SU-DHL-6 (cell line): ENCODE measurements at regions not wholly inside any gene's neighbourhood (a gene's known extent, or its start where the extent isn't known, plus 50 kb on each side); places are given as distances from the start of the nearest gene placed in this dataset.

ENCODE experiments used
- CTCF ChIP-seq: fragments of 200-600 bp; sonication (generic); IDR thresholded peaks from one replicate; pipeline ENCODE4 v1.5.1; 2017; ENCODE audit warnings: antibody characterized with exemption, mild to moderate bottlenecking, low read length, moderate library complexity; ENCODE audit not compliant: insufficient read depth, poor library complexity, severe bottlenecking
- EZH2phosphoT487 ChIP-seq: fragments of 200-600 bp; sonication (generic), shearing (Covaris generic); conservative IDR thresholded peaks from 2 replicates; pipeline ENCODE4 v1.6.1; 2018; ENCODE audit warnings: mild to moderate bottlenecking, antibody characterized with exemption, low read length, moderate library complexity, mixed read lengths

GRCh38 chrX:45954026-45954425, 591.2 kb downstream of the ZNF674 start:
- TF ChIP-seq CTCF (no peak), EZH2phosphoT487 (no peak)
